Cardiac fibroblast (primary cell): ENCODE measurements at regions not wholly inside any gene's neighbourhood (a gene's known extent, or its start where the extent isn't known, plus 50 kb on each side); places are given as distances from the start of the nearest gene placed in this dataset.

Experiments
- DNase-seq, 2 donors: peaks; one replicate each; pipeline versions ENCODE4 v3.0.0 to v3.0.0-alpha.2; 2010; ENCODE audit warnings: low read depth in 2 of 2
- H3K4me3 ChIP-seq, 2 donors: replicated peaks in 1 of 2; 1 replicate in 1 of 2; 2 replicates in 1 of 2; pipeline ENCODE4 v1.5.1; 2011; ENCODE audit warnings: low read depth in 2 of 2, low read length in 2 of 2, mild to moderate bottlenecking in 2 of 2, moderate library complexity in 1 of 2
- TF ChIP-seq, protein P1 (sequence below): IDR thresholded peaks from one replicate; pipeline ENCODE4 v1.5.1; 2011; ENCODE audit warnings: low read depth, mild to moderate bottlenecking, low read length, inconsistent platforms

DNA sequence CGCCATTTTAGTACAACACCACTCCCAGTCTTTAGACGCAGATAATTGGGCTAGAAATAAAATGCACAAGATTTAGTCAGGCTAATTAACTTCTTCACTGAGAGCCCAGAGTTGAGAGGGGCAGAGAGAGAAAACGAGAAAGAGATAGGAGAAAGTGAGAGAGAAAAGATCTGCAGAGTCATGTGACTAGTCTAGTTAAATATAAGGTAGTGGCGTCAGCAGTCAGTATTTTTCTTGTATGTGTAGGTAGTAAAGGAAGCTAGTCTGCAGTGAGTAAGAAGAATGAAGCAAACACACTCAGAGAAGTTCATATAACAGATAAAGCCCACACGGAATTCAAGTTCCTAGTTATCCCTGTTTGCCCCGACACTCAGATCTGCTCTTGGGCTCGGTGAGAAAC, 392.6 kb upstream of the ERCC4 start:
- no peak for DNase-seq
- TF ChIP-seq, protein P1, sequence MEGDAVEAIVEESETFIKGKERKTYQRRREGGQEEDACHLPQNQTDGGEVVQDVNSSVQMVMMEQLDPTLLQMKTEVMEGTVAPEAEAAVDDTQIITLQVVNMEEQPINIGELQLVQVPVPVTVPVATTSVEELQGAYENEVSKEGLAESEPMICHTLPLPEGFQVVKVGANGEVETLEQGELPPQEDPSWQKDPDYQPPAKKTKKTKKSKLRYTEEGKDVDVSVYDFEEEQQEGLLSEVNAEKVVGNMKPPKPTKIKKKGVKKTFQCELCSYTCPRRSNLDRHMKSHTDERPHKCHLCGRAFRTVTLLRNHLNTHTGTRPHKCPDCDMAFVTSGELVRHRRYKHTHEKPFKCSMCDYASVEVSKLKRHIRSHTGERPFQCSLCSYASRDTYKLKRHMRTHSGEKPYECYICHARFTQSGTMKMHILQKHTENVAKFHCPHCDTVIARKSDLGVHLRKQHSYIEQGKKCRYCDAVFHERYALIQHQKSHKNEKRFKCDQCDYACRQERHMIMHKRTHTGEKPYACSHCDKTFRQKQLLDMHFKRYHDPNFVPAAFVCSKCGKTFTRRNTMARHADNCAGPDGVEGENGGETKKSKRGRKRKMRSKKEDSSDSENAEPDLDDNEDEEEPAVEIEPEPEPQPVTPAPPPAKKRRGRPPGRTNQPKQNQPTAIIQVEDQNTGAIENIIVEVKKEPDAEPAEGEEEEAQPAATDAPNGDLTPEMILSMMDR: no peak
- no peak overlapping the region for H3K4me3 ChIP-seq

DNA sequence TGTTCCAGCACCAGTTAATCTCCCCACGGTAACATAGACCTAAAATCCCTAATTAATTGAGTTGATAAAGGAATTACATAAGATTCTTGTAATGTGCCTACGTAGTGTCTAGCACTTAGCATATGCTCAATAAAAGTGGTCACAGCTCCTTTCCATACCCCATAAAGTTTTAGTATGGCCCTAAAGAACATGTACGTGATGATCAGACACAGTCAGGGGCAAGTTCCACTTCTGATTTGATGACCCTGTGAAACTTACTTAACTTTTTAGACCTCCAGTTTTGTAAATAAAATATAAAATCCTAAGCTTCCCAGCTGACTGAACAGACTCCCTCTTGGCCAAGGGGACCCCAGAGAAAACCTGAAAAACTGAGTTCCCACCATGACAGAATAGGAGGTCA, 391.3 kb upstream of the ERCC4 start:
- H3K4me3 ChIP-seq: no peak overlapping the region
- no peak for DNase-seq
- TF ChIP-seq, protein P1: no peak

DNA sequence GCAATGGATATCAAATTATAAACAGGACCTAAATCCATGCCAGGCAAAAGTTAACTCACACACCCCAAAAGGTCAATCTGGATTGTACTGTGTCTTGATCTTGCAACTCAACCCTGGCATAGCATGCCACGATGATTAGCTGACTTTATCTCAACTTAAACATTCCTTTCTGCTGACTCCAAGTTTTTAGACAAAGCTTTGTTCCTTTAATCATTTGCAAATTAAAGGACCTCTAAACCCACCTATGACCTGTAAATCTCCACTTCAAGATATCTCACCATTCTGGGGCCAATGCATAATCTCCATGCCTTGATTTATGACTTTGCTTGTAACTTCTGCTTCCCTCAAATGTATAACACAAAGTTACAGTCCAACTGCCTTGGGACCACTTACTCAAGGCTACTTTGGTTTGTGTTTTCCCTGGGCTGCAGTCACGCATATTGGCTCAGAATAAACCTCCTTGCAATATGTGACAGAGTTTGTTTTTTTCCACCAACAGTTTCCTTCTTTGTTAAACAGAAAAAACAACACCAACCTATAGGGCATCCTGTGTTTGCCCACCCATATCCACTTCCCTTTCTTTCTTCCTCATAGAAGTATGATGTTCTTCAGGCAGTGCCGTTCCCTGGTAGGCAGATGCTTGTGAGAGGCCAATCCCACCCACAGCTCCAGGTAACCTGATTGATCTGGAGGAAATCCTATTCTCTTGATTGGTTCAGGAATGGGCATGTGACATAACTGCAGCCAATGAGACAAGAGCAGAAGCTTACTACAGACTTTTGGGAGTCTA, 390.6 kb upstream of the ERCC4 start:
- no peak for DNase-seq
- TF ChIP-seq, protein P1: no peak
- no peak overlapping the region for H3K4me3 ChIP-seq

DNA sequence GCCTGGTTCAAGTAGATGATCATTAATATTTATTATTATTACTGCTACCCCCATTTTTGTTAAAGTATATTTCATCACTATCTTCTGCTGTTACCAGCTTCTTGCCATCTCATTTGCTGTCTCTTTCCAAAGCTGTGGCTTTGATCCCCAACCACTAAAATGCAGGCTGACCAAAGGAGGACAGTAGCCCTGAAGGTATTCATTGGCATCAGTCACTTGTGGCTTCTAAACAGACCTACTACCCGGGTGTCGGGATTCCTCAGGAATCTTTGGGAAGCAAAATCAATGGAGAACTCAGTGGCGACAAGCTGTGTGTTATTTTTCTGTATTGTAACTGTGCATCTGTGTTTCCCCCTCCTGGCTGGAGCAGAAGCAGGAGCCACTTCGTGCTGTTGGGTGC, 379.2 kb upstream of the ERCC4 start:
- TF ChIP-seq, protein P1: no peak
- DNase-seq: no peak
- H3K4me3 ChIP-seq: no peak overlapping the region

DNA sequence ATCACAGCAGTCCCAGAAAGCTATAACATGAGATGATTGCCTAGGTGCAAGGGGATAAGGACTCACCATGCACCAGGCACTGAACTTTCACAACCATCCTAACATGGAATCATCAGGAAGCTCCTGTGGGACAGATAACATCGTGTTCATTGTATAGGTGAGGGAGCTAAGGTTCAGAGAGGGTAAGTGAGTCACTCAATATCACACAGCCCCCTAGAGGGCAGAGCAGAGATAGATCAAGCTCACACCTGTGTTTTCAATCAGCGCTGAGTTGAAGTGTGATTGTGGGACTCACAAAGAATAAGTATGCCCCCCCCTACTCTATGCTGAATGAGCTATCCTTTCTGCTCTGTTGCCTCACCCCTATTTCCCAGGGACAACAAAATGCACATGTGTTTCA, 377.7 kb upstream of the ERCC4 start:
- H3K4me3 ChIP-seq: no peak overlapping the region
- no peak for DNase-seq
- TF ChIP-seq, protein P1: no peak

DNA sequence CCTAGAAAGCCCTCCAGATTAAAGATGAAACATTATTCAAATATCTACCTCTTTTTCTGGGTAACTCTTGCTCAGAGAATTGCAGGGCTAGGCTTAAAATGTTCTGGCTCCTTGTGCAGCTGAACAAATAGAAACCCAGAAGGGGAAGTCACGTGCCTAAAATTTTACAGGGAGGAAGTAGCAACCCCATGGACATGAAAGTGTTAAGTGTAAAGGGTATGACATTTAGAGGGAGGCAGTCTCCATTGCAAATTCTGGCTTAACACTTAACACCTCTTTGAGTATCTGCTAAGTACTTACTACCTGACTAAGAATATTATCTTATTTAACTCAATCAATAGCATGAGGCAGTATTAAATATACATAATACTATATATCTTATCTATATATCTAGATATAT, 376.1 kb upstream of the ERCC4 start:
- TF ChIP-seq, protein P1: no peak
- H3K4me3 ChIP-seq: no peak overlapping the region
- DNase-seq: no peak

DNA sequence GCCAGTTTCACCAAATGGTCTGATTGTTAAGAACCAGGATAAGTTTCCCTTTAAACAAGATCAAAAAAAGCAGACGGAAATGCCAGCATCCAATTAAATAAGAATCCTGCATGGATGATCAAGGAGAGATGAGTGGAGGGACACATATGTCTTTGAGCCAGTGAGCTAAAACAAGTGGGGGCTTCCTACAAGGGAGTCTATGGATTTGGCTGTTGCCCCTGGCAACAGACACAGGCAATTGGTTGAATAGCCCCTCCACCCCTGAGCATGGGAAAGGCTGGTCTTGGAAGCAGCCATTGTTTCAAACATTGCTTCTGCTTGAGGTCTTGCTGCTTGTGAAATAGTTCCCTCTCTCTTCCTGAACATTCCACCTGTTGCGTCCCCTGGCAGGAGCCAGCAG, 374.7 kb upstream of the ERCC4 start:
- TF ChIP-seq, protein P1: no peak
- DNase-seq: no peak
- H3K4me3 ChIP-seq: no peak overlapping the region
